Upper lobe of left lung (tissue), 6 donors: ENCODE measurements at regions not wholly inside any gene's neighbourhood (a gene's known extent, or its start where the extent isn't known, plus 50 kb on each side); places are given as distances from the start of the nearest gene placed in this dataset.
"Not testable (repeated sequence)": the region's sequence is repeated elsewhere in the genome, so short reads cannot be mapped to it uniquely, and the experiment has no call there.

Source experiments
- ATAC-seq, 2 donors: fragments of 200-7000 bp; cut with Tn5 transposase; one replicate each; pipeline ENCODE4 v1.9.1; 2022; ENCODE audit warnings: mild to moderate bottlenecking in 2 of 2, moderate library complexity in 2 of 2; ENCODE audit not compliant: low FRiP score in 2 of 2
- DNase-seq, 2 donors: peaks; one replicate each; pipeline ENCODE4 v3.0.0-alpha.2; 2019 to 2020
- H3K27ac ChIP-seq, 4 donors: fragments of 200-600 bp; sonication (generic); one replicate each; pipeline ENCODE4 v1.5.1; 2016 to 2019
- H3K27me3 ChIP-seq, 4 donors: fragments of 200-600 bp; sonication (generic); one replicate each; pipeline ENCODE4 v1.5.1; 2017 to 2019
- H3K36me3 ChIP-seq, 4 donors: fragments of 200-600 bp; sonication (generic); one replicate each; pipeline ENCODE4 v1.5.1; 2016 to 2019
- H3K4me1 ChIP-seq, 4 donors: fragments of 200-600 bp; sonication (generic); one replicate each; pipeline ENCODE4 v1.5.1; 2018 to 2019
- H3K4me3 ChIP-seq, 4 donors: fragments of 200-600 bp; sonication (generic); one replicate each; pipeline ENCODE4 v1.5.1; 2017 to 2019; ENCODE audit warnings: mild to moderate bottlenecking in 2 of 4, moderate library complexity in 1 of 4
- H3K9me3 ChIP-seq, 4 donors: fragments of 200-600 bp; sonication (generic); one replicate each; pipeline ENCODE4 v1.5.1; 2018 to 2019
- EP300 ChIP-seq, 4 donors: sonication (generic); formaldehyde crosslinking; IDR thresholded peaks; one replicate each; pipeline ENCODE4 v1.5.1; 2017; ENCODE audit warnings: antibody characterized with exemption in 4 of 4, control low read depth in 2 of 4
- POLR2A ChIP-seq, 4 donors: fragments of 450-650 bp; IDR thresholded peaks; one replicate each; pipeline ENCODE4 v1.5.1; 2016 to 2017; ENCODE audit warnings: antibody characterized with exemption in 4 of 4, mild to moderate bottlenecking in 2 of 4
- POLR2AphosphoS5 ChIP-seq, 2 donors: sonication (generic); formaldehyde crosslinking; IDR thresholded peaks; one replicate each; pipeline ENCODE4 v1.5.1; 2017; ENCODE audit warnings: antibody characterized with exemption in 2 of 2
- WGBS, 2 donors: methylation state at CpG; one replicate each; pipeline ENCODE4 v1.1.5; 2017 to 2018; 5-methylcytosine and 5-hydroxymethylcytosine counted together
- TF ChIP-seq, protein P1 (sequence below), 6 experiments: fragments of 450-650 bp in 4 of 6; fragments of 200-600 bp in 2 of 6; sonication (generic) in 2 of 6; IDR thresholded peaks; one replicate each; pipeline ENCODE4 v1.5.1; 2016 to 2019; ENCODE audit warnings: antibody characterized with exemption in 6 of 6
- donor health status: DM: no; HTN: no; CAD: no; lungs with moderate emphysema.
- donor health status: DM: no; HTN: yes; CAD: no; lungs with severe emphysema.

DNA sequence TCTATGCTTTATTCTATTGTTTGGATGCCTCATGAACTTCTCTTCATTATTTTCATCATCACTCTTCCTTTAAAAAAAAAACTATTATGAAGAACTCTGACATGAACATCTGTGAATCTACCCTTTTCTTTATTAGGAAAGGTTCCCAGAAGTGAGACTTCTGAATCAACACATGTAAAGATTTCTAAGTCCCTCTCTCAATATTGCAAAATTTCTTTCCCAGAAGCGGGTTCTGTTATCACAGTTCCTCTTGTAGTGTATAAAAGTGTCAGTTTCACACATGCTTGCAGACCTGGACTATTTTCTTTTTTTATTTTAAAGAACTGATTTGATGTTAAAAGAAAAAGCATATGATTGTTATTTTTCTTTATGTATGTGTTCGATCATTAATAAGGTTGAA lies 330.8 kb upstream of the KLF3 start:
- ATAC-seq (no peak), DNase-seq (no peak)
- H3K9me3 ChIP-seq, result peaks cover 0 to 7% (median under 1%) of the 10 kb centered on the region in 4 donors
- H3K27ac ChIP-seq, result no peak overlapping the region
- TF ChIP-seq, protein P1, sequence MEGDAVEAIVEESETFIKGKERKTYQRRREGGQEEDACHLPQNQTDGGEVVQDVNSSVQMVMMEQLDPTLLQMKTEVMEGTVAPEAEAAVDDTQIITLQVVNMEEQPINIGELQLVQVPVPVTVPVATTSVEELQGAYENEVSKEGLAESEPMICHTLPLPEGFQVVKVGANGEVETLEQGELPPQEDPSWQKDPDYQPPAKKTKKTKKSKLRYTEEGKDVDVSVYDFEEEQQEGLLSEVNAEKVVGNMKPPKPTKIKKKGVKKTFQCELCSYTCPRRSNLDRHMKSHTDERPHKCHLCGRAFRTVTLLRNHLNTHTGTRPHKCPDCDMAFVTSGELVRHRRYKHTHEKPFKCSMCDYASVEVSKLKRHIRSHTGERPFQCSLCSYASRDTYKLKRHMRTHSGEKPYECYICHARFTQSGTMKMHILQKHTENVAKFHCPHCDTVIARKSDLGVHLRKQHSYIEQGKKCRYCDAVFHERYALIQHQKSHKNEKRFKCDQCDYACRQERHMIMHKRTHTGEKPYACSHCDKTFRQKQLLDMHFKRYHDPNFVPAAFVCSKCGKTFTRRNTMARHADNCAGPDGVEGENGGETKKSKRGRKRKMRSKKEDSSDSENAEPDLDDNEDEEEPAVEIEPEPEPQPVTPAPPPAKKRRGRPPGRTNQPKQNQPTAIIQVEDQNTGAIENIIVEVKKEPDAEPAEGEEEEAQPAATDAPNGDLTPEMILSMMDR (IDR thresholded peaks at IDR 0.05), result no peak
- TF ChIP-seq EP300 (IDR thresholded peaks at IDR 0.05) (no peak), POLR2A (IDR thresholded peaks at IDR 0.05) (no peak), POLR2AphosphoS5 (IDR thresholded peaks at IDR 0.05) (no peak)
- H3K36me3 ChIP-seq, result no peaks in the 10 kb centered on the region
- H3K27me3 ChIP-seq, result no peaks in the 10 kb centered on the region
- 54 to 68% methylated on average over 2 of the region's 2 CpGs for WGBS, 2 donors
- H3K4me1 ChIP-seq, result peaks cover 0 to 7% (median 0%) of the 10 kb centered on the region in 4 donors
- no peak overlapping the region for H3K4me3 ChIP-seq

DNA sequence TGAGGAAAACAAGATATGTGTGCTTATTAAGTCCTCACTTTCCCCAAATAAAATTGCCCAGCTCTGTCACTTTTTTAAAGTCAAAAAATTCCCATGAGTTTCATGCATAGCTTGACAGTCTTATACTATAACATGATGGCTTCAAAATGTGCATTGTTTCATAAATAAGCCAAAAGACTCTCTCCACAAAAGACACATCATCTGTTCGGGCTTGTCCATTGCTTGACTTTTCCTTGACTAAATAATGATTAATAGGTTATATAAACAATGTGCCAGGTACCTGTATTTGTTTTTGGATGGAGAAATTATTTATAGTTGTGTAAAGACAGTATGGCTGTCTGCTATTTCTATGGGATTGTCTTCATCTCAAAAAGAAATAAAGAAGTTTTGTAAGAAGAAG lies 329.2 kb upstream of the KLF3 start:
- H3K36me3 ChIP-seq, result no peaks in the 10 kb centered on the region
- DNase-seq, result no peak
- H3K27ac ChIP-seq, result no peak overlapping the region
- TF ChIP-seq EP300 (IDR thresholded peaks at IDR 0.05) (no peak), POLR2A (IDR thresholded peaks at IDR 0.05) (no peak), POLR2AphosphoS5 (IDR thresholded peaks at IDR 0.05) (no peak)
- TF ChIP-seq, protein P1 (IDR thresholded peaks at IDR 0.05), result no peak
- no peak overlapping the region for H3K4me3 ChIP-seq
- 60 to 67% methylated on average over 1 of the region's 1 CpG for WGBS, 2 donors
- ATAC-seq, result no peak
- no peaks in the 10 kb centered on the region for H3K4me1 ChIP-seq
- peaks cover 5 to 17% (median 8%) of the 10 kb centered on the region in 4 donors for H3K9me3 ChIP-seq
- no peaks in the 10 kb centered on the region for H3K27me3 ChIP-seq

DNA sequence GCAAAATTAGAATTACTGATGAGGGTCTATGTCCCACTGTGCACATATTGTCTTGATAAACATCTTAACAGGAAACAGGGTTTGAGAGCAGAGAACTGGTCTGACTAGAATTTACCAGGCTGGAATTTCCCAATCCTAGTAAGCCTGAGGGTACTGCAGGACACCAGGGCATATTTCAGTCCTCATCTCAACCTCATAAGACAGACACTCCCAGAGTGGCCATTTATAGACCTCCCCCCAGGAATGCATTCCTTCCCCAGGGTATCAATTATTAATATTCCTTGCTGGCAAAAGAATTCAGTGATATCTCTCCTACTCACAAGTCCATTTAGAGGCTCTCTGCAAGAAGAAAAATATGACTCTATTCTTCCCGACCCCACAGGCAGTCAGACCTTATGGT lies 325.1 kb upstream of the KLF3 start:
- ATAC-seq, H3K27me3 ChIP-seq, H3K4me3 ChIP-seq, H3K36me3 ChIP-seq, DNase-seq, H3K27ac ChIP-seq, H3K4me1 ChIP-seq: not testable (repeated sequence)
- H3K9me3 ChIP-seq, result peaks cover 5 to 17% (median 8%) of the 10 kb centered on the region in 4 donors
- WGBS, 2 donors, result 97 to 100% methylated on average over 1 of the region's 1 CpG

DNA sequence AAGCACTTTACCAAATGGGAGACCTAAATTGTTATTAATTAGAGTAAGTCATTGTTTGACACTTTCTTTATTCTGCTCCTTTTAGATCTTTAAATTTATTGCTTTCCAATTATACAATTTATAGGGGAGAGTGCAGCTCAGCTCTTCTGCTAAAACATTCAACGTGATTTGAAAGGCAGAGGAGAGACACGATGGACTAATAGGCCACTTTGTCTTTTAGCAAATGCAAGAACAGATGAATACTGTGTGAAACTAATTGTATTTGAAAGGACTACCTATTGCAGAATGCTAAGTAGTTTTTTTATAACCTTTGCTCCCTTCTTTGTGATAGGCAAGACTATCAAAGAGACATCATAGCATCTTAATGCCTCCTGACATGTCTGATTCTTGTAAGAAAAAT lies 320.4 kb upstream of the KLF3 start:
- Histone ChIP-seq H3K27ac (no peak overlapping the region), H3K4me1 (no peaks in the 10 kb centered on the region), H3K27me3 (no peaks in the 10 kb centered on the region), H3K4me3 (no peak overlapping the region), H3K9me3 (peaks cover 5 to 10% (median 8%) of the 10 kb centered on the region in 4 donors), H3K36me3 (no peaks in the 10 kb centered on the region)
- WGBS, 2 donors, result 86 to 90% methylated on average over 2 of the region's 2 CpGs
- ATAC-seq (no peak), DNase-seq (no peak)
- TF ChIP-seq POLR2A (IDR thresholded peaks at IDR 0.05) (no peak), POLR2AphosphoS5 (IDR thresholded peaks at IDR 0.05) (no peak), EP300 (IDR thresholded peaks at IDR 0.05) (no peak)
- TF ChIP-seq, protein P1 (IDR thresholded peaks at IDR 0.05), result no peak

DNA sequence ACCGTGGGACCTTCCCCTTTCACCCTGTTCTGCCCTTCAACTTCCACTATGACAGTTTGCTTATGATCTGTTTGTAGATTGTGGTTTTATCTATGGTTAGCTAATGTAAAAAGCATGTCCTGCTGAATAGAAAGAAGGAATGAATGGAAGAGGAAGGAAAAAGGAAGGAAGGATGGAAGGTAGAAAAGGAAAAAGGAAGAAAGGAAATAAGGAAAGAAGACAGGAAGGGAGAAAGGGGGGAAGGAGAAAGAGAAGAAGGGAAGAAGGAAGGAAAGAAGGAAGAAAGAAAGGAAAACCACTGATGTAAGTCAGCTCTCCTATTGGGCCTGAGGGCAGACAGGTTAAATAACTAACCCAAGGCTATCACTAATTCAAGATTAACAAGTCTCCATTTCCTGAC lies 319.1 kb upstream of the KLF3 start:
- TF ChIP-seq POLR2A (IDR thresholded peaks at IDR 0.05) (no peak), EP300 (IDR thresholded peaks at IDR 0.05) (no peak), POLR2AphosphoS5 (IDR thresholded peaks at IDR 0.05) (no peak)
- TF ChIP-seq, protein P1 (IDR thresholded peaks at IDR 0.05), result no peak
- H3K4me3 ChIP-seq, result no peak overlapping the region
- peaks cover 0 to 4% (median 1%) of the 10 kb centered on the region in 4 donors for H3K9me3 ChIP-seq
- no peaks in the 10 kb centered on the region for H3K27me3 ChIP-seq
- H3K4me1 ChIP-seq, result no peaks in the 10 kb centered on the region
- 58 to 61% methylated on average over 1 of the region's 1 CpG for WGBS, 2 donors
- H3K36me3 ChIP-seq, result no peaks in the 10 kb centered on the region
- no peak for ATAC-seq
- H3K27ac ChIP-seq, result no peak overlapping the region
- DNase-seq, result no peak
